Naive thymus-derived CD8-positive, alpha-beta T cell (primary cell): ENCODE measurements at regions not wholly inside any gene's neighbourhood (a gene's known extent, or its start where the extent isn't known, plus 50 kb on each side); places are given as distances from the start of the nearest gene placed in this dataset.
"Not testable (repeated sequence)": the region's sequence is repeated elsewhere in the genome, so short reads cannot be mapped to it uniquely, and the experiment has no call there.

Experiments used
- ATAC-seq, 2 donors: fragments of 150-1000 bp; cut with Tn5 transposase in 1 of 2; sonication (Bioruptor Pico), chemical (Tn5 transposase) in 1 of 2; 1 replicate in 1 of 2; 2 replicates in 1 of 2; pipeline ENCODE4 v1.10.0; 2021; ENCODE audit warnings: mild to moderate bottlenecking in 2 of 2, moderate library complexity in 2 of 2
- POLR2A ChIA-PET: fragments of 350-600 bp; sonication (Branson Sonifier 250); formaldehyde crosslinking; loops from one replicate; lab custom pipeline; 2021; ENCODE audit warnings: antibody characterized with exemption; lab: Charles Lee
- DNase-seq, 10 donors: peaks; one replicate each; pipeline versions ENCODE4 v3.0.0 to v3.0.0-alpha.2; 2020 to 2022
- H3K27ac Mint-ChIP-seq, 10 donors: one replicate each; pipeline ENCODE4 v1.8.0; 2020 to 2022; ENCODE audit warnings: mild to moderate bottlenecking in 10 of 10, mixed read lengths in 10 of 10, moderate library complexity in 4 of 10, inconsistent platforms in 1 of 10
- H3K27me3 Mint-ChIP-seq, 5 donors: one replicate each; pipeline ENCODE4 v1.8.0; 2021 to 2022; ENCODE audit warnings: mixed read lengths in 5 of 5
- H3K36me3 Mint-ChIP-seq, 3 donors: one replicate each; pipeline ENCODE4 v1.8.0; 2020 to 2022; ENCODE audit warnings: mixed read lengths in 3 of 3, mild to moderate bottlenecking in 2 of 3, inconsistent platforms in 1 of 3
- H3K4me1 Mint-ChIP-seq, 4 donors: one replicate each; pipeline ENCODE4 v1.8.0; 2021 to 2022; ENCODE audit warnings: mixed read lengths in 4 of 4
- H3K4me3 Mint-ChIP-seq, 10 donors: one replicate each; pipeline ENCODE4 v1.8.0; 2020 to 2022; ENCODE audit warnings: mild to moderate bottlenecking in 10 of 10, mixed read lengths in 10 of 10, moderate library complexity in 6 of 10, inconsistent platforms in 1 of 10
- H3K9me3 Mint-ChIP-seq, 9 donors: one replicate each; pipeline ENCODE4 v1.8.0; 2020 to 2022; ENCODE audit warnings: mixed read lengths in 9 of 9, mild to moderate bottlenecking in 3 of 9, inconsistent platforms in 1 of 9, moderate library complexity in 1 of 9

- H3K4me1 Mint-ChIP-seq: no peaks in the 10 kb centered on the region
- H3K36me3 Mint-ChIP-seq: no peaks in the 10 kb centered on the region
- peaks cover 3 to 19% (median 10%) of the 10 kb centered on the region in 5 donors for H3K27me3 Mint-ChIP-seq
- peaks cover 0 to 4% (median 0%) of the 10 kb centered on the region in 9 donors for H3K9me3 Mint-ChIP-seq
- POLR2A ChIA-PET: no interaction called here
- no peak for DNase-seq
- no peak for ATAC-seq
- no peak overlapping the region for H3K4me3 Mint-ChIP-seq
- no peak overlapping the region for H3K27ac Mint-ChIP-seq
Observed at GRCh38 chr5:157956271-157956885, 97.4 kb upstream of the CLINT1 start.

GRCh38 chr5:157955541-157956172 is 96.7 kb upstream of the CLINT1 start:
- Mint-ChIP-seq H3K9me3 (peaks cover 0 to 4% (median 0%) of the 10 kb centered on the region in 9 donors), H3K36me3 (no peaks in the 10 kb centered on the region), H3K4me3 (no peak overlapping the region), H3K4me1 (no peaks in the 10 kb centered on the region), H3K27ac (peak overlapping the region in 1 of 10 donors; percentile 62), H3K27me3 (peaks cover 3 to 19% (median 10%) of the 10 kb centered on the region in 5 donors)
- POLR2A ChIA-PET: no interaction called here
- no peak for ATAC-seq
- no peak for DNase-seq

GRCh38 chr5:157952374-157952685 is 93.4 kb upstream of the CLINT1 start:
- Mint-ChIP-seq H3K27ac (no peak overlapping the region), H3K4me3 (no peak overlapping the region), H3K27me3 (peaks cover 10 to 35% (median 14%) of the 10 kb centered on the region in 5 donors), H3K9me3 (no peaks in the 10 kb centered on the region), H3K4me1 (peaks cover 3 to 6% (median 4%) of the 10 kb centered on the region in 4 donors), H3K36me3 (no peaks in the 10 kb centered on the region)
- DNase-seq (no peak), ATAC-seq (no peak)
- POLR2A ChIA-PET: no interaction called here

GRCh38 chr5:157951673-157952373 is 92.9 kb upstream of the CLINT1 start:
- no peak for ATAC-seq
- Mint-ChIP-seq H3K27me3 (peaks cover 10 to 30% (median 11%) of the 10 kb centered on the region in 5 donors), H3K4me1 (peaks cover 3 to 6% (median 4%) of the 10 kb centered on the region in 4 donors), H3K9me3 (no peaks in the 10 kb centered on the region), H3K36me3 (no peaks in the 10 kb centered on the region), H3K27ac (no peak overlapping the region), H3K4me3 (no peak overlapping the region)
- no peak for DNase-seq
- POLR2A ChIA-PET: no interaction called here

GRCh38 chr5:157949520-157949919 is 90.6 kb upstream of the CLINT1 start:
- Mint-ChIP-seq H3K9me3 (no peaks in the 10 kb centered on the region), H3K4me3 (no peak overlapping the region), H3K36me3 (no peaks in the 10 kb centered on the region), H3K27ac (no peak overlapping the region), H3K27me3 (peaks cover 6 to 20% (median 10%) of the 10 kb centered on the region in 5 donors), H3K4me1 (peaks cover 3 to 6% (median 4%) of the 10 kb centered on the region in 4 donors)
- ATAC-seq (no peak), DNase-seq (no peak)
- POLR2A ChIA-PET: no interaction called here

- H3K4me3 Mint-ChIP-seq: no peak overlapping the region
Observed at GRCh38 chr5:157948738-157949410, 89.9 kb upstream of the CLINT1 start.

GRCh38 chr5:157947156-157947555 is 88.2 kb upstream of the CLINT1 start:
- DNase-seq (no peak), ATAC-seq (no peak)
- Mint-ChIP-seq H3K36me3 (no peaks in the 10 kb centered on the region), H3K4me1 (peaks cover 3 to 6% (median 4%) of the 10 kb centered on the region in 4 donors), H3K27me3 (peaks cover 4 to 20% (median 5%) of the 10 kb centered on the region in 5 donors), H3K9me3 (no peaks in the 10 kb centered on the region), H3K4me3 (no peak overlapping the region), H3K27ac (no peak overlapping the region)
- POLR2A ChIA-PET: no interaction called here

More at GRCh38 chr5:157948738-157949410, 89.9 kb upstream of the CLINT1 start:
- POLR2A ChIA-PET: no interaction called here
- Mint-ChIP-seq H3K4me1 (peaks cover 3 to 6% (median 4%) of the 10 kb centered on the region in 4 donors), H3K36me3 (no peaks in the 10 kb centered on the region), H3K9me3 (no peaks in the 10 kb centered on the region), H3K27me3 (peaks cover 6 to 20% (median 10%) of the 10 kb centered on the region in 5 donors), H3K27ac (no peak overlapping the region)
- ATAC-seq (peak; percentile 94 to 99), DNase-seq (peak; percentile 60 to 88 (median 72))

GRCh38 chr5:157945822-157946221 is 86.9 kb upstream of the CLINT1 start:
- H3K9me3 Mint-ChIP-seq, H3K27ac Mint-ChIP-seq, H3K36me3 Mint-ChIP-seq, POLR2A ChIA-PET, H3K4me3 Mint-ChIP-seq, ATAC-seq, DNase-seq, H3K4me1 Mint-ChIP-seq: not testable (repeated sequence)
- peaks cover 4 to 20% (median 5%) of the 10 kb centered on the region in 5 donors for H3K27me3 Mint-ChIP-seq

GRCh38 chr5:157944938-157945337 is 86.0 kb upstream of the CLINT1 start:
- Mint-ChIP-seq H3K4me1 (peaks cover 3 to 6% (median 4%) of the 10 kb centered on the region in 4 donors), H3K9me3 (no peaks in the 10 kb centered on the region), H3K4me3 (no peak overlapping the region), H3K27me3 (peaks cover 4 to 17% (median 5%) of the 10 kb centered on the region in 5 donors), H3K27ac (no peak overlapping the region), H3K36me3 (no peaks in the 10 kb centered on the region)
- DNase-seq (no peak), ATAC-seq (no peak)
- POLR2A ChIA-PET: interaction anchor here (0.5 kb wide), 1 partner anchor 123 kb away, joined by 5 read pairs; no protein-coding TSS in a partner anchor

- H3K4me3 Mint-ChIP-seq: no peak overlapping the region
- no peaks in the 10 kb centered on the region for H3K36me3 Mint-ChIP-seq
- DNase-seq (no peak), ATAC-seq (no peak)
- H3K27me3 Mint-ChIP-seq: peaks cover 3 to 9% (median 4%) of the 10 kb centered on the region in 5 donors
- H3K9me3 Mint-ChIP-seq: no peaks in the 10 kb centered on the region
- peak overlapping the region in 1 of 10 donors; percentile 39 for H3K27ac Mint-ChIP-seq
- POLR2A ChIA-PET: no interaction called here
- peaks cover 3 to 6% (median 4%) of the 10 kb centered on the region in 4 donors for H3K4me1 Mint-ChIP-seq
Observed at GRCh38 chr5:157944077-157944633, 85.2 kb upstream of the CLINT1 start.

GRCh38 chr5:157942595-157942994 is 83.7 kb upstream of the CLINT1 start:
- POLR2A ChIA-PET: no interaction called here
- no peak overlapping the region for H3K27ac Mint-ChIP-seq
- DNase-seq: no peak
- H3K36me3 Mint-ChIP-seq: no peaks in the 10 kb centered on the region
- H3K27me3 Mint-ChIP-seq: no peaks in the 10 kb centered on the region
- no peak overlapping the region for H3K4me3 Mint-ChIP-seq
- no peaks in the 10 kb centered on the region for H3K9me3 Mint-ChIP-seq
- ATAC-seq: no peak
- H3K4me1 Mint-ChIP-seq: no peaks in the 10 kb centered on the region

- no peaks in the 10 kb centered on the region for H3K4me1 Mint-ChIP-seq
- DNase-seq (no peak), ATAC-seq (no peak)
- no peaks in the 10 kb centered on the region for H3K36me3 Mint-ChIP-seq
- H3K27ac Mint-ChIP-seq: no peak overlapping the region
- peaks cover 0 to 3% (median 0%) of the 10 kb centered on the region in 9 donors for H3K9me3 Mint-ChIP-seq
- no peak overlapping the region for H3K4me3 Mint-ChIP-seq
- POLR2A ChIA-PET: no interaction called here
- no peaks in the 10 kb centered on the region for H3K27me3 Mint-ChIP-seq
Observed at GRCh38 chr5:157941616-157942015, 82.7 kb upstream of the CLINT1 start.
